BLaER1 (cell line): ENCODE measurements at regions not wholly inside any gene's neighbourhood (a gene's known extent, or its start where the extent isn't known, plus 50 kb on each side); places are given as distances from the start of the nearest gene placed in this dataset.
"Not testable (repeated sequence)": the region's sequence is repeated elsewhere in the genome, so short reads cannot be mapped to it uniquely, and the experiment has no call there.

Experiments
- H3K27ac ChIP-seq: shearing (Covaris generic); formaldehyde crosslinking; 2 replicates; pipeline ENCODE4 v1.8.1; 2022
- H3K27me3 ChIP-seq: shearing (Covaris generic); formaldehyde crosslinking; 2 replicates; pipeline ENCODE4 v1.8.1; 2022
- H3K36me3 ChIP-seq: shearing (Covaris generic); formaldehyde crosslinking; 2 replicates; pipeline ENCODE4 v1.8.1; 2022
- H3K4me1 ChIP-seq: shearing (Covaris generic); formaldehyde crosslinking; 2 replicates; pipeline ENCODE4 v1.8.1; 2022
- H3K4me2 ChIP-seq: shearing (Covaris generic); formaldehyde crosslinking; 2 replicates; pipeline ENCODE4 v1.8.1; 2022
- H3K4me3 ChIP-seq: shearing (Covaris generic); formaldehyde crosslinking; 2 replicates; pipeline ENCODE4 v1.8.1; 2022
- H3K9ac ChIP-seq: shearing (Covaris generic); formaldehyde crosslinking; 2 replicates; pipeline ENCODE4 v1.8.1; 2022
- H3K9me3 ChIP-seq: shearing (Covaris generic); formaldehyde crosslinking; 2 replicates; pipeline ENCODE4 v1.8.1; 2022
- H4K20me1 ChIP-seq: shearing (Covaris generic); formaldehyde crosslinking; 2 replicates; pipeline ENCODE4 v1.8.1; 2022
- Cebpa-rat ChIP-seq: shearing (Covaris generic); IDR thresholded peaks from 2 replicates; pipeline ENCODE4 v1.8.1; 2022

DNA sequence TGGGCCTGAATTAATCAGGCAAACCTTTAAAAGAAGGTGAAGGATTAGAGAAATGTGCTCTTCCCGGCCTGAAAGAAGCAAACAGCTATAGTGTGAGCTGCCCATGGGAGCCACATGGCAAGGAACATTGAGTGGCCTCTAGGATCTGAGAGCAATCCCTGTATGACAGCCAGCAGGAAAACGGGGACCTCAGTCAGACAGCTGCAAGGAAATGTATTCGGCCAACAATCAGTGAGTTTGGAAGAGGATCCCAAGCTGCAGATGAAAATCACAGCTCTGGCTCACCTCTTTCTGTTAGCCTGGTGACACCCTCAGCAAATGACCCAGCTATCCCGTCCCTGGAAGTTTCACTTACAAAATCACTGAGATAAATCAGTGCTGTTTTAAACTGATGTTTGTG, 309.2 kb downstream of the SH3GL2 start:
- Histone ChIP-seq H3K9ac (no peak overlapping the region), H3K27ac (no peak overlapping the region), H4K20me1 (no peaks in the 10 kb centered on the region), H3K4me2 (no peak overlapping the region), H3K4me3 (no peak overlapping the region), H3K36me3 (no peaks in the 10 kb centered on the region), H3K27me3 (no peaks in the 10 kb centered on the region), H3K4me1 (no peaks in the 10 kb centered on the region), H3K9me3 (no peaks in the 10 kb centered on the region)
- no peak for TF ChIP-seq Cebpa-rat

- not testable (repeated sequence) for H3K27me3 ChIP-seq, H3K4me3 ChIP-seq, H3K27ac ChIP-seq, H4K20me1 ChIP-seq, H3K4me2 ChIP-seq, H3K9ac ChIP-seq, H3K36me3 ChIP-seq, H3K4me1 ChIP-seq, H3K9me3 ChIP-seq
Measured at GRCh38 chr9:17888964-17889363, 310.1 kb downstream of the SH3GL2 start.

GRCh38 chr9:17894501-17895160, 315.8 kb downstream of the SH3GL2 start:
- Histone ChIP-seq H3K4me2 (no peak overlapping the region), H3K27ac (no peak overlapping the region), H3K4me3 (no peak overlapping the region), H4K20me1 (no peaks in the 10 kb centered on the region), H3K9ac (no peak overlapping the region), H3K27me3 (no peaks in the 10 kb centered on the region), H3K9me3 (no peaks in the 10 kb centered on the region), H3K36me3 (no peaks in the 10 kb centered on the region), H3K4me1 (no peaks in the 10 kb centered on the region)
- no peak for TF ChIP-seq Cebpa-rat

DNA sequence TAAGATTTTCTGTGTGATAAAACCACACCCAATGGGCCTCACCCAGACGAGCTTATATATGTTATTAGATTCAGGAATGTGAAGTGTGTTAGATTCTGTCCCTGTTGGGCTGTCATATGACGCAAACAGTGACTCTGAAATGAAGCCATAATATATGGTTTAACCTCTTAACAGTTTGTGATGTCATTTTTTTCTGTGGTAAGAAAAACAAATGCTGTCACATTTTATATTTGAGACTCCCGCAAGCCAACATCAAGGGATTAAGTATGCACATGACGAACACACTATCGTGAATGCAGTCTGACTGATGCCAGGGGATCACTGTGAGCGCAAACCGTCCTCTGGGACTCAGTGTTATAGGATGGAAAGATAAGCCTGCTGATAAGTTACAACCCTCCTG, 321.7 kb downstream of the SH3GL2 start:
- Histone ChIP-seq H3K9me3 (no peaks in the 10 kb centered on the region), H4K20me1 (no peaks in the 10 kb centered on the region), H3K4me1 (no peaks in the 10 kb centered on the region), H3K27me3 (no peaks in the 10 kb centered on the region), H3K4me2 (no peak overlapping the region), H3K4me3 (no peak overlapping the region), H3K36me3 (no peaks in the 10 kb centered on the region), H3K9ac (no peak overlapping the region), H3K27ac (no peak overlapping the region)
- no peak for TF ChIP-seq Cebpa-rat

DNA sequence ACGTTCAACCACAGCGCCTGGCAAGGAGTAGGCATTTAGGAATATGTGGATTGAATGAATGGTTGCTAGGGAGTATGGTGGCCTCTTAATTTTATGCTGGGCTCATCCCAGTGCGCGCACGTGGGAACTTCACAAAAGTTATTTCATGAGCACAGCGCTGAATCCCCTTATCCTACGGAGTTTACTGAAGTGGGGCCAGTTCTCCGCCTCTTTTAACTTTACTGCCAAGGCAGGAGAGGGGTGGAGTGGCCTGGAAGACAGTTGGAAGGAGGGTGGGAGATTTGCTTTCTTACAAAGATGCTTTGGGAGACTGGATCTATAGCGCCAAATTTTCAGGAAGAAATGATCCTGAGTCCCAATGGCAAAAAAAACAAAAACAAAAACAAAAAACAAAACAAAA, 326.5 kb downstream of the SH3GL2 start:
- no peak for TF ChIP-seq Cebpa-rat
- H3K36me3 ChIP-seq = no peaks in the 10 kb centered on the region
- H3K9me3 ChIP-seq = peaks cover 20% of the 10 kb centered on the region
- no peaks in the 10 kb centered on the region for H4K20me1 ChIP-seq
- H3K4me1 ChIP-seq = no peaks in the 10 kb centered on the region
- no peak overlapping the region for H3K4me3 ChIP-seq
- no peaks in the 10 kb centered on the region for H3K27me3 ChIP-seq
- H3K27ac ChIP-seq = no peak overlapping the region
- H3K9ac ChIP-seq = no peak overlapping the region
- H3K4me2 ChIP-seq = no peak overlapping the region

GRCh38 chr9:17905781-17906175, 326.9 kb downstream of the SH3GL2 start:
- TF ChIP-seq Cebpa-rat = no peak
- H3K27ac ChIP-seq = no peak overlapping the region
- H3K36me3 ChIP-seq = no peaks in the 10 kb centered on the region
- no peak overlapping the region for H3K4me2 ChIP-seq
- H3K4me3 ChIP-seq = no peak overlapping the region
- H3K4me1 ChIP-seq = no peaks in the 10 kb centered on the region
- no peaks in the 10 kb centered on the region for H3K27me3 ChIP-seq
- H3K9me3 ChIP-seq = peaks cover 20% of the 10 kb centered on the region
- H3K9ac ChIP-seq = no peak overlapping the region
- H4K20me1 ChIP-seq = no peaks in the 10 kb centered on the region

DNA sequence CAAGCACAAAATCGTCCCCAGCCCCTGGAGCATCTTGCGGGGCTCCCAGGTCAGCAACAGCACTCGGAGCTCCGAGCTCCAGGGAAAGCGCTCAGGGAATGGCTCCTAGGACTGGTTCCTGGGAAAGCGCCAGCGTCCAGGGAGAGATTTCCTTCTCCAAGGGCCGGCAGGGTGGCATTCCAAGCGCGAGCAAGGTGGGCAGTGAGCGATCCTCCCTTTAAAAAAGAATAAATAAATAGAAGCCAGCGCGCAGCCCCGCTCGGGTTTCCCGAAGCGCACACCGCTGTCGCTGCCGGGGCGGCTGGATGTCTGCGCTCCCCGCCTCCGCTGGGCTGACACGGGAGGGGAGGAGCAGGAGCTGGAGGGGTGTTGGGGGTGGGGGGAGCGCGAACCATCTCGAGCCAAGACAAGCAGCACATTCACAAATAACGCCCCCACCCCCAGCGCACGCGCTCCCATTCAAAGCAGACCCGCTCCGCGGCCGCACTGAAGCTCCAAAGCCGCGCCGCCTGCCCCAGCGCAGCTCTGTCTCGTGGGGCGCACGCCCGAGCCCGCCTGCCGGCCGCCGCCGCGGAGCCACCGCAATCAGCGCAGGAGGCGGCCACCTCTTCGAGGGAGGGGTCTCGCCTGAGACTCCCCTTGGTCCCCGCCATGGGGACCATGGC, 327.4 kb downstream of the SH3GL2 start:
- no peak for TF ChIP-seq Cebpa-rat
- Histone ChIP-seq H3K4me3 (no peak overlapping the region), H4K20me1 (no peaks in the 10 kb centered on the region), H3K9me3 (peaks cover 20% of the 10 kb centered on the region), H3K9ac (no peak overlapping the region), H3K4me2 (no peak overlapping the region), H3K27ac (no peak overlapping the region), H3K4me1 (no peaks in the 10 kb centered on the region), H3K27me3 (no peaks in the 10 kb centered on the region), H3K36me3 (no peaks in the 10 kb centered on the region)

GRCh38 chr9:17906841-17907778, 328.2 kb downstream of the SH3GL2 start:
- no peak overlapping the region for H3K27ac ChIP-seq
- H3K27me3 ChIP-seq = no peaks in the 10 kb centered on the region
- no peak overlapping the region for H3K9ac ChIP-seq
- no peaks in the 10 kb centered on the region for H4K20me1 ChIP-seq
- H3K4me3 ChIP-seq = no peak overlapping the region
- peaks cover 20% of the 10 kb centered on the region for H3K9me3 ChIP-seq
- H3K4me1 ChIP-seq = no peaks in the 10 kb centered on the region
- H3K36me3 ChIP-seq = no peaks in the 10 kb centered on the region
- H3K4me2 ChIP-seq = no peak overlapping the region
- no peak for TF ChIP-seq Cebpa-rat

GRCh38 chr9:17907779-17908508, 329.1 kb downstream of the SH3GL2 start:
- H3K27me3 ChIP-seq = no peaks in the 10 kb centered on the region
- H3K4me1 ChIP-seq = no peaks in the 10 kb centered on the region
- no peak overlapping the region for H3K4me2 ChIP-seq
- no peak overlapping the region for H3K27ac ChIP-seq
- H3K36me3 ChIP-seq = no peaks in the 10 kb centered on the region
- H3K9ac ChIP-seq = no peak overlapping the region
- H4K20me1 ChIP-seq = no peaks in the 10 kb centered on the region
- no peak for TF ChIP-seq Cebpa-rat
- H3K4me3 ChIP-seq = no peak overlapping the region
- H3K9me3 ChIP-seq = peaks cover 20% of the 10 kb centered on the region
